Activated naive CD4-positive, alpha-beta T cell treated with anti-CD3 and anti-CD28 coated beads, Interleukin-2, amount 10 ng/mL, durations not matched to agents 7 days and 5 days (primary cell): ENCODE measurements at regions not wholly inside any gene's neighbourhood (a gene's known extent, or its start where the extent isn't known, plus 50 kb on each side); places are given as distances from the start of the nearest gene placed in this dataset.

Experiments
- CTCF ChIA-PET: fragments of 350-600 bp; sonication (Branson Sonifier 250); formaldehyde crosslinking; loops from one replicate; lab custom pipeline; 2021; ENCODE audit warnings: antibody characterized with exemption; lab: Charles Lee
- DNase-seq: peaks from one replicate; pipeline ENCODE4 v3.0.0-alpha.2; 2020
- H3K27ac Mint-ChIP-seq: one replicate; pipeline ENCODE4 v1.8.0; 2021; ENCODE audit warnings: mild to moderate bottlenecking, moderate library complexity, mixed read lengths
- H3K27me3 Mint-ChIP-seq: one replicate; pipeline ENCODE4 v1.8.0; 2021; ENCODE audit warnings: mild to moderate bottlenecking, mixed read lengths
- H3K36me3 Mint-ChIP-seq: one replicate; pipeline ENCODE4 v1.8.0; 2021; ENCODE audit warnings: mixed read lengths
- H3K4me1 Mint-ChIP-seq: one replicate; pipeline ENCODE4 v1.8.0; 2021; ENCODE audit warnings: mixed read lengths
- H3K4me3 Mint-ChIP-seq: one replicate; pipeline ENCODE4 v1.8.0; 2021; ENCODE audit warnings: mild to moderate bottlenecking, moderate library complexity, mixed read lengths
- H3K9me3 Mint-ChIP-seq: one replicate; pipeline ENCODE4 v1.8.0; 2021; ENCODE audit warnings: mixed read lengths

- no peaks in the 10 kb centered on the region for H3K9me3 Mint-ChIP-seq
- H3K4me1 Mint-ChIP-seq: no peaks in the 10 kb centered on the region
- H3K36me3 Mint-ChIP-seq: no peaks in the 10 kb centered on the region
- no peak overlapping the region for H3K4me3 Mint-ChIP-seq
- no peaks in the 10 kb centered on the region for H3K27me3 Mint-ChIP-seq
- H3K27ac Mint-ChIP-seq: no peak overlapping the region
- no peak for DNase-seq
- CTCF ChIA-PET: no interaction called here
These were observed 222.3 kb downstream of the CTTN start for GRCh38 chr11:70620510-70621184.

GRCh38 chr11:70621241-70621640, 222.9 kb downstream of the CTTN start:
- Mint-ChIP-seq H3K9me3 (no peaks in the 10 kb centered on the region), H3K27me3 (no peaks in the 10 kb centered on the region), H3K36me3 (no peaks in the 10 kb centered on the region), H3K4me3 (no peak overlapping the region), H3K4me1 (no peaks in the 10 kb centered on the region), H3K27ac (no peak overlapping the region)
- CTCF ChIA-PET: no interaction called here
- no peak for DNase-seq

GRCh38 chr11:70622091-70622490, 223.8 kb downstream of the CTTN start:
- Mint-ChIP-seq H3K36me3 (no peaks in the 10 kb centered on the region), H3K4me1 (no peaks in the 10 kb centered on the region), H3K27ac (no peak overlapping the region), H3K27me3 (no peaks in the 10 kb centered on the region), H3K9me3 (no peaks in the 10 kb centered on the region), H3K4me3 (no peak overlapping the region)
- CTCF ChIA-PET: no interaction called here
- no peak for DNase-seq

GRCh38 chr11:70623906-70624597, 225.7 kb downstream of the CTTN start:
- no peaks in the 10 kb centered on the region for H3K27me3 Mint-ChIP-seq
- H3K4me3 Mint-ChIP-seq: no peak overlapping the region
- H3K36me3 Mint-ChIP-seq: no peaks in the 10 kb centered on the region
- CTCF ChIA-PET: no interaction called here
- H3K9me3 Mint-ChIP-seq: no peaks in the 10 kb centered on the region
- no peak for DNase-seq
- no peaks in the 10 kb centered on the region for H3K4me1 Mint-ChIP-seq
- no peak overlapping the region for H3K27ac Mint-ChIP-seq

GRCh38 chr11:70624598-70624993, 226.3 kb downstream of the CTTN start:
- DNase-seq: no peak
- Mint-ChIP-seq H3K9me3 (no peaks in the 10 kb centered on the region), H3K27me3 (no peaks in the 10 kb centered on the region), H3K27ac (no peak overlapping the region), H3K4me3 (no peak overlapping the region), H3K36me3 (no peaks in the 10 kb centered on the region), H3K4me1 (no peaks in the 10 kb centered on the region)
- CTCF ChIA-PET: no interaction called here

GRCh38 chr11:70625051-70625450, 226.7 kb downstream of the CTTN start:
- CTCF ChIA-PET: no interaction called here
- H3K4me3 Mint-ChIP-seq: no peak overlapping the region
- no peak overlapping the region for H3K27ac Mint-ChIP-seq

GRCh38 chr11:70625582-70626518, 227.5 kb downstream of the CTTN start:
- CTCF ChIA-PET: no interaction called here
- no peaks in the 10 kb centered on the region for H3K36me3 Mint-ChIP-seq
- DNase-seq: no peak
- H3K27me3 Mint-ChIP-seq: no peaks in the 10 kb centered on the region
- H3K27ac Mint-ChIP-seq: no peak overlapping the region
- no peaks in the 10 kb centered on the region for H3K4me1 Mint-ChIP-seq
- no peaks in the 10 kb centered on the region for H3K9me3 Mint-ChIP-seq
- H3K4me3 Mint-ChIP-seq: no peak overlapping the region

More at GRCh38 chr11:70625051-70625450, 226.7 kb downstream of the CTTN start:
- Mint-ChIP-seq H3K27me3 (no peaks in the 10 kb centered on the region), H3K4me1 (no peaks in the 10 kb centered on the region), H3K36me3 (no peaks in the 10 kb centered on the region), H3K9me3 (no peaks in the 10 kb centered on the region)
- DNase-seq: no peak

GRCh38 chr11:70627219-70627618, 228.9 kb downstream of the CTTN start:
- H3K9me3 Mint-ChIP-seq: no peaks in the 10 kb centered on the region
- H3K27me3 Mint-ChIP-seq: no peaks in the 10 kb centered on the region
- H3K4me1 Mint-ChIP-seq: no peaks in the 10 kb centered on the region
- H3K4me3 Mint-ChIP-seq: no peak overlapping the region
- no peaks in the 10 kb centered on the region for H3K36me3 Mint-ChIP-seq
- DNase-seq: no peak
- CTCF ChIA-PET: no interaction called here
- H3K27ac Mint-ChIP-seq: no peak overlapping the region

GRCh38 chr11:70628176-70628854, 230.0 kb downstream of the CTTN start:
- CTCF ChIA-PET: no interaction called here
- Mint-ChIP-seq H3K27me3 (no peaks in the 10 kb centered on the region), H3K27ac (no peak overlapping the region), H3K9me3 (no peaks in the 10 kb centered on the region), H3K36me3 (no peaks in the 10 kb centered on the region), H3K4me3 (no peak overlapping the region), H3K4me1 (no peaks in the 10 kb centered on the region)
- DNase-seq: no peak

GRCh38 chr11:70628855-70629844, 230.8 kb downstream of the CTTN start:
- Mint-ChIP-seq H3K4me3 (no peak overlapping the region), H3K27ac (no peak overlapping the region), H3K4me1 (no peaks in the 10 kb centered on the region), H3K9me3 (peaks cover 3% of the 10 kb centered on the region), H3K27me3 (no peaks in the 10 kb centered on the region), H3K36me3 (no peaks in the 10 kb centered on the region)
- CTCF ChIA-PET: no interaction called here
- no peak for DNase-seq

- H3K9me3 Mint-ChIP-seq: peaks cover 4% of the 10 kb centered on the region
- no peak overlapping the region for H3K27ac Mint-ChIP-seq
- no peaks in the 10 kb centered on the region for H3K27me3 Mint-ChIP-seq
- H3K36me3 Mint-ChIP-seq: no peaks in the 10 kb centered on the region
- CTCF ChIA-PET: no interaction called here
- no peak for DNase-seq
- H3K4me3 Mint-ChIP-seq: no peak overlapping the region
- H3K4me1 Mint-ChIP-seq: no peaks in the 10 kb centered on the region
These were observed 231.7 kb downstream of the CTTN start for GRCh38 chr11:70630068-70630467.

- no peak overlapping the region for H3K27ac Mint-ChIP-seq
- no peak for DNase-seq
- H3K4me3 Mint-ChIP-seq: no peak overlapping the region
- CTCF ChIA-PET: no interaction called here
- no peaks in the 10 kb centered on the region for H3K36me3 Mint-ChIP-seq
- peaks cover 4% of the 10 kb centered on the region for H3K9me3 Mint-ChIP-seq
- no peaks in the 10 kb centered on the region for H3K4me1 Mint-ChIP-seq
- H3K27me3 Mint-ChIP-seq: no peaks in the 10 kb centered on the region
These were observed 232.7 kb downstream of the CTTN start for GRCh38 chr11:70630816-70631623.
